ENCODE measurements at regions not wholly inside any gene's neighbourhood (a gene's known extent, or its start where the extent isn't known, plus 50 kb on each side); places are given as distances from the start of the nearest gene placed in this dataset.

GRCh38 chr2:153393518-153393917 lies 85.0 kb downstream of the RPRM start:
- TF ChIP-seq CTCF (conservative IDR thresholded peaks at IDR 0.05; ENCODE audit: low read depth in 2 of 2): no peak
- TF ChIP-seq EZH2 (IDR thresholded peaks at IDR 0.05; ENCODE audit: low read depth, unreplicated experiment): no peak
- TF ChIP-seq, protein P1, sequence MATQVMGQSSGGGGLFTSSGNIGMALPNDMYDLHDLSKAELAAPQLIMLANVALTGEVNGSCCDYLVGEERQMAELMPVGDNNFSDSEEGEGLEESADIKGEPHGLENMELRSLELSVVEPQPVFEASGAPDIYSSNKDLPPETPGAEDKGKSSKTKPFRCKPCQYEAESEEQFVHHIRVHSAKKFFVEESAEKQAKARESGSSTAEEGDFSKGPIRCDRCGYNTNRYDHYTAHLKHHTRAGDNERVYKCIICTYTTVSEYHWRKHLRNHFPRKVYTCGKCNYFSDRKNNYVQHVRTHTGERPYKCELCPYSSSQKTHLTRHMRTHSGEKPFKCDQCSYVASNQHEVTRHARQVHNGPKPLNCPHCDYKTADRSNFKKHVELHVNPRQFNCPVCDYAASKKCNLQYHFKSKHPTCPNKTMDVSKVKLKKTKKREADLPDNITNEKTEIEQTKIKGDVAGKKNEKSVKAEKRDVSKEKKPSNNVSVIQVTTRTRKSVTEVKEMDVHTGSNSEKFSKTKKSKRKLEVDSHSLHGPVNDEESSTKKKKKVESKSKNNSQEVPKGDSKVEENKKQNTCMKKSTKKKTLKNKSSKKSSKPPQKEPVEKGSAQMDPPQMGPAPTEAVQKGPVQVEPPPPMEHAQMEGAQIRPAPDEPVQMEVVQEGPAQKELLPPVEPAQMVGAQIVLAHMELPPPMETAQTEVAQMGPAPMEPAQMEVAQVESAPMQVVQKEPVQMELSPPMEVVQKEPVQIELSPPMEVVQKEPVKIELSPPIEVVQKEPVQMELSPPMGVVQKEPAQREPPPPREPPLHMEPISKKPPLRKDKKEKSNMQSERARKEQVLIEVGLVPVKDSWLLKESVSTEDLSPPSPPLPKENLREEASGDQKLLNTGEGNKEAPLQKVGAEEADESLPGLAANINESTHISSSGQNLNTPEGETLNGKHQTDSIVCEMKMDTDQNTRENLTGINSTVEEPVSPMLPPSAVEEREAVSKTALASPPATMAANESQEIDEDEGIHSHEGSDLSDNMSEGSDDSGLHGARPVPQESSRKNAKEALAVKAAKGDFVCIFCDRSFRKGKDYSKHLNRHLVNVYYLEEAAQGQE (IDR thresholded peaks at IDR 0.05; ENCODE audit: unreplicated experiment): no peak
- TF ChIP-seq EZH2phosphoT487 (IDR thresholded peaks at IDR 0.05; ENCODE audit: unreplicated experiment): no peak
- TF ChIP-seq POLR2AphosphoS5 (IDR thresholded peaks at IDR 0.05; ENCODE audit: low read depth): no peak
- TF ChIP-seq JUNB (IDR thresholded peaks at IDR 0.05; ENCODE audit: unreplicated experiment): no peak
- no peak for TF ChIP-seq ZNF331 (CRISPR knock-in tag; IDR thresholded peaks at IDR 0.05; ENCODE audit: low read depth)
- TF ChIP-seq, protein P2, sequence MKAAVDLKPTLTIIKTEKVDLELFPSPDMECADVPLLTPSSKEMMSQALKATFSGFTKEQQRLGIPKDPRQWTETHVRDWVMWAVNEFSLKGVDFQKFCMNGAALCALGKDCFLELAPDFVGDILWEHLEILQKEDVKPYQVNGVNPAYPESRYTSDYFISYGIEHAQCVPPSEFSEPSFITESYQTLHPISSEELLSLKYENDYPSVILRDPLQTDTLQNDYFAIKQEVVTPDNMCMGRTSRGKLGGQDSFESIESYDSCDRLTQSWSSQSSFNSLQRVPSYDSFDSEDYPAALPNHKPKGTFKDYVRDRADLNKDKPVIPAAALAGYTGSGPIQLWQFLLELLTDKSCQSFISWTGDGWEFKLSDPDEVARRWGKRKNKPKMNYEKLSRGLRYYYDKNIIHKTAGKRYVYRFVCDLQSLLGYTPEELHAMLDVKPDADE (IDR thresholded peaks at IDR 0.05): no peak
- TF ChIP-seq CREB1 (CRISPR knock-in tag; IDR thresholded peaks at IDR 0.05; ENCODE audit: low read depth): no peak
- no peak for TF ChIP-seq STAT1 (IDR thresholded peaks at IDR 0.05; ENCODE audit: unreplicated experiment)
- no peak for TF ChIP-seq ZNF462 (CRISPR knock-in tag; IDR thresholded peaks at IDR 0.05)
- TF ChIP-seq NANOG (IDR thresholded peaks at IDR 0.05; ENCODE audit: borderline replicate concordance): no peak

Measured in GM23338 (cell line).